ENCODE measurements at regions not wholly inside any gene's neighbourhood (a gene's known extent, or its start where the extent isn't known, plus 50 kb on each side); places are given as distances from the start of the nearest gene placed in this dataset.

DNA sequence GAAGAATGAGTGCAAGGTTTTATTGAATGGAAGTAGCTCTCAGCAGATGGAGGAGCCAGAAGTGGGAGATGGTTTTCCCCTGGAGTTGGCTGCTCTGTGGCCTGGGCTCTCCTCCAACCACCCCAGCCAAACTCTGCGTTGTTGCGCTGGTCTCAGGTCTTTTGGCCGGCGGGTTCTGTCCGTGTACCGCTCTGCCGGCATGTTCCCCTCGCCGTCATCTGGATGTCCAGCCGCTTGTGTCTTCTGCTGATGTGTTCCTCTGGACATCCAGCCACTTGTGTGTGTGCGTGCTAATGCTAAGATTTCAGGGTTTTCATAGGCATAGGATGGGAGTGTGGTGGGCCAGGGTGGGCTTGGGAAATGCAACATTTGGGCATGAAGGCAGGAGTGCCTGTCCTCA lies 1311.3 kb upstream of the TMEFF2 start:
- TF ChIP-seq POLR2AphosphoS5 (IDR thresholded peaks at IDR 0.05) (no peak), POLR2A (IDR thresholded peaks at IDR 0.05) (no peak)

Measured in spleen (tissue), 3 donors.